ENCODE measurements at regions not wholly inside any gene's neighbourhood (a gene's known extent, or its start where the extent isn't known, plus 50 kb on each side); places are given as distances from the start of the nearest gene placed in this dataset.

GRCh38 chr4:8790749-8791148 is 80.9 kb downstream of the HMX1 start:
- no peak for TF ChIP-seq CTCF (optimal IDR thresholded peaks at IDR 0.05 in 1 of 3, IDR thresholded peaks at IDR 0.05 in 1 of 3, conservative IDR thresholded peaks at IDR 0.05 in 1 of 3; ENCODE audit: extremely low read depth in 1 of 3, insufficient read depth in 2 of 3, low read length in 3 of 3)
- no peak for TF ChIP-seq EZH2 (IDR thresholded peaks at IDR 0.05; ENCODE audit: low read length)
